Effector memory CD8-positive, alpha-beta T cell (primary cell): ENCODE measurements at regions not wholly inside any gene's neighbourhood (a gene's known extent, or its start where the extent isn't known, plus 50 kb on each side); places are given as distances from the start of the nearest gene placed in this dataset.

Experiments used
- ATAC-seq: fragments of 150-1000 bp; cut with Tn5 transposase; replicated peaks from 2 replicates; pipeline ENCODE4 v1.10.0; 2021; ENCODE audit warnings: mild to moderate bottlenecking, moderate library complexity
- DNase-seq, 3 experiments: peaks; one replicate each; pipeline ENCODE4 v3.0.0; 2021
- H3K27ac Mint-ChIP-seq, 2 donors: one replicate each; pipeline ENCODE4 v1.8.0; 2022; ENCODE audit warnings: mild to moderate bottlenecking in 2 of 2, mixed read lengths in 2 of 2, moderate library complexity in 2 of 2
- H3K27me3 Mint-ChIP-seq, 2 donors: one replicate each; pipeline ENCODE4 v1.8.0; 2022; ENCODE audit warnings: mixed read lengths in 2 of 2
- H3K36me3 Mint-ChIP-seq: one replicate; pipeline ENCODE4 v1.8.0; 2022; ENCODE audit warnings: mild to moderate bottlenecking, moderate library complexity, mixed read lengths; ENCODE audit not compliant: insufficient read depth
- H3K4me1 Mint-ChIP-seq, 2 donors: one replicate each; pipeline ENCODE4 v1.8.0; 2022; ENCODE audit warnings: low read depth in 2 of 2, mixed read lengths in 2 of 2
- H3K4me3 Mint-ChIP-seq, 2 donors: one replicate each; pipeline ENCODE4 v1.8.0; 2022; ENCODE audit warnings: mild to moderate bottlenecking in 2 of 2, mixed read lengths in 2 of 2, moderate library complexity in 2 of 2
- H3K9me3 Mint-ChIP-seq, 2 donors: one replicate each; pipeline ENCODE4 v1.8.0; 2022; ENCODE audit warnings: mixed read lengths in 2 of 2

GRCh38 chr9:95746408-95747180 is 128.9 kb upstream of the ERCC6L2 start:
- DNase-seq (no peak), ATAC-seq (no peak)
- H3K27me3 Mint-ChIP-seq = peaks cover 15 to 23% of the 10 kb centered on the region in 2 donors
- no peak overlapping the region for H3K4me3 Mint-ChIP-seq
- no peak overlapping the region for H3K27ac Mint-ChIP-seq
- peaks cover 3 to 11% of the 10 kb centered on the region in 2 donors for H3K4me1 Mint-ChIP-seq
- H3K36me3 Mint-ChIP-seq = no peaks in the 10 kb centered on the region
- no peaks in the 10 kb centered on the region for H3K9me3 Mint-ChIP-seq

DNA sequence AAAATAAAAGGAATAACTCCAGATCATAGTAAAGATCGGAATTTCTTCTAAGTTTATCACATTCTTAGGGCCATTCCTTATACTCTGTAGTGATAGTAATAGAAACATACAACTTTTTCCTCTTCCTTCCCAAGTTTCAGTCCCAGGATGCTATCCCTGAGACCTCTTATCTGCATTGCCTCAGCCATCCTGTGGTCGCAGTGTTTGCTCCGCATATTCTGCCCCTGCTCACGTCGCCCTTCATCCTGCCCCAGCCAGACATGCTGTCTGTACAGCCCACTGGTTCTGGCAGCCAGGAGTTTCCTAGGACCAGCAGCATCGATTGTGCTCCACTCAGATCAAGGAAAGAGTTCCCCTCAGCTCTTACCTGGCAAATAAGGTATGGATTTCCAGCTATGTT is 132.7 kb upstream of the ERCC6L2 start:
- ATAC-seq (no peak), DNase-seq (no peak)
- Mint-ChIP-seq H3K27ac (no peak overlapping the region), H3K27me3 (peaks cover 0 to 12% of the 10 kb centered on the region in 2 donors), H3K9me3 (no peaks in the 10 kb centered on the region), H3K4me1 (no peaks in the 10 kb centered on the region), H3K36me3 (no peaks in the 10 kb centered on the region), H3K4me3 (no peak overlapping the region)

GRCh38 chr9:95741631-95742030 is 133.9 kb upstream of the ERCC6L2 start:
- H3K27ac Mint-ChIP-seq = no peak overlapping the region
- H3K4me1 Mint-ChIP-seq = no peaks in the 10 kb centered on the region
- ATAC-seq = no peak
- no peaks in the 10 kb centered on the region for H3K36me3 Mint-ChIP-seq
- no peaks in the 10 kb centered on the region for H3K9me3 Mint-ChIP-seq
- peaks cover 0 to 18% of the 10 kb centered on the region in 2 donors for H3K27me3 Mint-ChIP-seq
- no peak overlapping the region for H3K4me3 Mint-ChIP-seq
- no peak for DNase-seq

GRCh38 chr9:95740217-95741004 is 135.1 kb upstream of the ERCC6L2 start:
- no peaks in the 10 kb centered on the region for H3K9me3 Mint-ChIP-seq
- no peaks in the 10 kb centered on the region for H3K4me1 Mint-ChIP-seq
- no peaks in the 10 kb centered on the region for H3K36me3 Mint-ChIP-seq
- H3K27me3 Mint-ChIP-seq = peaks cover 0 to 20% of the 10 kb centered on the region in 2 donors
- no peak overlapping the region for H3K27ac Mint-ChIP-seq
- H3K4me3 Mint-ChIP-seq = no peak overlapping the region
- ATAC-seq = no peak
- DNase-seq = no peak

DNA sequence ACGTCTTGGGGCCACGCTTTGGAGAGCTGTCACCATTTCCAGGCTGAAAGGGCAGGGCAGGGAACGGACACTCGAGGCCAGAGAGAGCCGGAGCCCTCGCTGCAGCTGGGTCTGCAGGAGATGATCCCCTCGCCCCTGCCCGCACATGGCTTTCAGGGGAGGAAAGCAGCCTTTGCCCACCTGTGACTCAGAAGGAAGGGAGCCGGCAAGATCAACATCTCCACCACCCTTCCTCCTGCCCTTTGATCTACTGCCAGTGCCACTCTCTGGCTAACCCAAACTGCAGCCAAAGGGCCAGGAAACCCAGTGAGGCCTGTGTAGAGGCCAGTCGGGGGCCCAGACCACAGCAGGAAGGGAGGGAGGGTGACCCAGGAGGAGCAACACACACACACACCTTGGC is 137.1 kb upstream of the ERCC6L2 start:
- no peak for ATAC-seq
- DNase-seq = no peak
- Mint-ChIP-seq H3K4me3 (no peak overlapping the region), H3K27ac (no peak overlapping the region), H3K9me3 (no peaks in the 10 kb centered on the region), H3K4me1 (no peaks in the 10 kb centered on the region), H3K27me3 (peaks cover 0 to 36% of the 10 kb centered on the region in 2 donors), H3K36me3 (no peaks in the 10 kb centered on the region)

GRCh38 chr9:95736891-95737522 is 138.5 kb upstream of the ERCC6L2 start:
- no peak overlapping the region for H3K4me3 Mint-ChIP-seq
- peaks cover 0 to 1% of the 10 kb centered on the region in 2 donors for H3K4me1 Mint-ChIP-seq
- no peaks in the 10 kb centered on the region for H3K9me3 Mint-ChIP-seq
- no peak for DNase-seq
- H3K27ac Mint-ChIP-seq = no peak overlapping the region
- H3K27me3 Mint-ChIP-seq = peaks cover 5 to 41% of the 10 kb centered on the region in 2 donors
- no peak for ATAC-seq
- no peaks in the 10 kb centered on the region for H3K36me3 Mint-ChIP-seq

GRCh38 chr9:95736370-95736769 is 139.1 kb upstream of the ERCC6L2 start:
- no peaks in the 10 kb centered on the region for H3K9me3 Mint-ChIP-seq
- H3K4me1 Mint-ChIP-seq = peaks cover 0 to 3% of the 10 kb centered on the region in 2 donors
- H3K27me3 Mint-ChIP-seq = peaks cover 9 to 43% of the 10 kb centered on the region in 2 donors
- no peak for ATAC-seq
- no peak for DNase-seq
- H3K27ac Mint-ChIP-seq = no peak overlapping the region
- H3K36me3 Mint-ChIP-seq = no peaks in the 10 kb centered on the region
- H3K4me3 Mint-ChIP-seq = no peak overlapping the region

GRCh38 chr9:95735701-95736100 is 139.8 kb upstream of the ERCC6L2 start:
- Mint-ChIP-seq H3K27me3 (peaks cover 9 to 48% of the 10 kb centered on the region in 2 donors), H3K4me3 (no peak overlapping the region), H3K36me3 (no peaks in the 10 kb centered on the region), H3K27ac (no peak overlapping the region), H3K9me3 (no peaks in the 10 kb centered on the region), H3K4me1 (peaks cover 0 to 3% of the 10 kb centered on the region in 2 donors)
- ATAC-seq = no peak
- no peak for DNase-seq

DNA sequence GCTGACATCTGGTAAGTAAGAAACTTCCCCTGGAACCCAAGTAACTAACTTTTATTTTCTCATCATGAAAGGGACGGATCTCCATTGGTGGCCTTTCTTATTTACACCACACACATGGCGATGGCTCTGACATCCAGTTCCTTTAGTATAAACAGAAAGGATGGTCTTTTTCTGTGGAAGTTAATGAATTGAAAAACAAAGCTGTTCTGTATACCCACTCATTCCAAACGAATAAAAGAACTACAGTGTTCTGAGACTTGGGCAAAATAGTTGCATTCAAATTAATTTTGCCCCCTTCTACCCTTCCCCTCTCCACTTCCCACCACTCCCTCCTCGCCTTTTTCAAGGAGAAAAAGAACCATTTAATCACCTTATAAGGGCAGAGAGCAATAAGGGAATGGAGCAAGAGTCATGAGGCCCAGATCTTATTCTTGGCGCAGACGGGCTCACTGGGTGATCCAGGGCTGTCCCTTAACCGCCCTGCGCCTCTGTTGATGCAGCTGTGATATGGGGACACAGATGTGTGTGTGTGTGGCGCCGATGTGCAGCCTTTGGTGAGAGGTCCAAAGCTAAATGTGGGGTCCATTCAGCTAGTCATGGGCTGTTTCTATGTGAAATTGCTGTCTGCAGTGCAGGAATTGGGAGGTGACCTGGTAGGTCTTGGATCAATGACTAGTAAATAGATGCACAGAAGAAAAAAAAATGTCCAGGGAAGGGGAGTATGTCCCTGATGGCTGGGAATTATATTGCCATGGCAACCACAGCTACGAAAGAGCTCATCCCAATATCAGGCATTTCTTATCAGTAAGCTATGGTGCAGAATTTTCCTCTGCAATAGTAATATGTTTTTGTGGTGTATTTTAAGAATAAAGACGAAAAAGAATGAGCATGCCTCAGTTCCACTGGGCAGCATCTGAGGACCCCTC is 141.5 kb upstream of the ERCC6L2 start:
- no peaks in the 10 kb centered on the region for H3K9me3 Mint-ChIP-seq
- DNase-seq (no peak), ATAC-seq (no peak)
- peaks cover 9 to 48% of the 10 kb centered on the region in 2 donors for H3K27me3 Mint-ChIP-seq
- H3K4me3 Mint-ChIP-seq = no peak overlapping the region
- no peaks in the 10 kb centered on the region for H3K36me3 Mint-ChIP-seq
- H3K27ac Mint-ChIP-seq = no peak overlapping the region
- H3K4me1 Mint-ChIP-seq = peaks cover 0 to 3% of the 10 kb centered on the region in 2 donors

GRCh38 chr9:95732802-95733688 is 142.4 kb upstream of the ERCC6L2 start:
- no peaks in the 10 kb centered on the region for H3K36me3 Mint-ChIP-seq
- ATAC-seq (no peak), DNase-seq (no peak)
- H3K4me1 Mint-ChIP-seq = peaks cover 0 to 3% of the 10 kb centered on the region in 2 donors
- H3K27me3 Mint-ChIP-seq = peaks cover 9 to 44% of the 10 kb centered on the region in 2 donors
- no peaks in the 10 kb centered on the region for H3K9me3 Mint-ChIP-seq
- no peak overlapping the region for H3K4me3 Mint-ChIP-seq
- no peak overlapping the region for H3K27ac Mint-ChIP-seq

DNA sequence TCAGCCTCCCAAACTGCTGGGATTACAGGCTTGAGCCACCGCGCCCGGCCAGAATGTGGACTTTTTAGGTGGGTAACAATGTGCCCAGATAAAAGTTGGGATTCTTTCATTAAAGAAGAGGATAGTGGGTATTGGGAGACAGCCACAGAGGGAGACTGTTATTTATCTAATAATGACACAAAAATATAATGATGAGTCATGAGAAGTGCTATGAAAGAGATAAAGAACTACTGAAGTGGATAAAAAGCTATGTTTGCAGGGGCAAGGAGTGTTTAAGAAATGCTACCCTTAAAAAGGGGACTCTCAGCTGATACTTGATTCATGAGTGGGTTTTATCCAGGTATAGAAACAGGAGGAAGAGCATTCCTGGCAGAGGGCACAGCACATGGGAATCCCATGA is 143.6 kb upstream of the ERCC6L2 start:
- Mint-ChIP-seq H3K9me3 (no peaks in the 10 kb centered on the region), H3K36me3 (no peaks in the 10 kb centered on the region), H3K27me3 (peaks cover 9 to 35% of the 10 kb centered on the region in 2 donors), H3K4me3 (no peak overlapping the region), H3K4me1 (peaks cover 5 to 7% of the 10 kb centered on the region in 2 donors), H3K27ac (no peak overlapping the region)
- ATAC-seq (no peak), DNase-seq (no peak)

- no peak overlapping the region for H3K4me3 Mint-ChIP-seq
- peaks cover under 1% of the 10 kb centered on the region for H3K36me3 Mint-ChIP-seq
- no peak overlapping the region for H3K27ac Mint-ChIP-seq
- no peak for ATAC-seq
- H3K4me1 Mint-ChIP-seq = peaks cover 12 to 18% of the 10 kb centered on the region in 2 donors
- peaks cover 4 to 6% of the 10 kb centered on the region in 2 donors for H3K9me3 Mint-ChIP-seq
- DNase-seq = no peak
- H3K27me3 Mint-ChIP-seq = peaks cover 9 to 27% of the 10 kb centered on the region in 2 donors
Observed at GRCh38 chr9:95729669-95730368, 145.7 kb upstream of the ERCC6L2 start.
